ENCODE measurements at regions not wholly inside any gene's neighbourhood (a gene's known extent, or its start where the extent isn't known, plus 50 kb on each side); places are given as distances from the start of the nearest gene placed in this dataset.
"Not testable (repeated sequence)": the region's sequence is repeated elsewhere in the genome, so short reads cannot be mapped to it uniquely, and the experiment has no call there.

DNA sequence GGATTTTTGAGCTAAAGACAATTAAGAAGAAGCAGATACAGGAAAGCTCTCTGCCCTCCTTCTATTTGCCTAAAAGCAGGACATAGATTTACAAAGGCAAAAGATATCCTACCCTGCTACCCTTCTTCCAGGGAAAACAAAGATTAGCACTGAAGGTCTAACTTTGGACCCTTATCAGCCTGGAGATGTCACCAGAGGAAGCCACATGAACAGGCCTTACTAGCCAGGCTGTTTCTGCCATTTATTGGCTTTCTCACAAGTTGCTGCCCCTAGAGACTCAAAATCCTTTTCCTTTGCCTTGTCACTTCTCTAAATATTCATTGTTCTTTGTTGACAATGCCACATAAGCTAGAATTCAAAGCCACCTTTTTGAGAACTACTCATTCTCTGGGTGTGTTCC is 147.3 kb downstream of the B3GNT2 start:
- no peak for DNase-seq (ENCODE audit: missing footprints)
- intact Hi-C loops (cut with DNase I): loop anchor here (5.0 kb wide), 1 partner anchor 146 kb away; the partner anchor contains the start of gene B3GNT2
- ATAC-seq: no peak

DNA sequence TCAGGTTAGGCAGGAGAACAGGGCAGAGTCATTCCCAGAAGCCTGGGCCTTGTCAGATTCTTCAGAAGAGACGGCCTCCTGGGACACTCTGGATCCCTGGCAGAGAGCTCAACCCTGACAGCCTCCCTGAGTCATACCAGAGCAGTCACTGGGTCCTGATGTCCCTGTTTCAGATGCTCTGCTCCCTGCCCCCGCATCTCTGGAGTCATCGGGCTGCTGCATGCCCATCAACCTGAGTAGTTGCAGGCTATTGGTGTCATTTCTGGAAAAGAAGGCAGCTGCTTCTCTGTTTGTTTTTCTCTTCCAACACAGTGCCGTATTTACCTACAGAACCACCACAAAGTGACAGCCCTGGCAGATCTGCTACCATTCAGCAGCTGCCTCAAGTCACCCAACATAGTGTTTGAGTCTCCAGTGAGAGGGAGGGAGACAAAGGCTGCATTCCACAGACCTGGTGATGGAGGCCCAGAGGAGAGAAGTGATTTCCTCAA is 145.1 kb downstream of the B3GNT2 start:
- intact Hi-C loops (cut with DNase I): loop anchor here (5.0 kb wide), 1 partner anchor 144 kb away; the partner anchor contains the start of gene B3GNT2
- ATAC-seq (peak; percentile 86), DNase-seq (ENCODE audit: missing footprints) (no peak)

DNA sequence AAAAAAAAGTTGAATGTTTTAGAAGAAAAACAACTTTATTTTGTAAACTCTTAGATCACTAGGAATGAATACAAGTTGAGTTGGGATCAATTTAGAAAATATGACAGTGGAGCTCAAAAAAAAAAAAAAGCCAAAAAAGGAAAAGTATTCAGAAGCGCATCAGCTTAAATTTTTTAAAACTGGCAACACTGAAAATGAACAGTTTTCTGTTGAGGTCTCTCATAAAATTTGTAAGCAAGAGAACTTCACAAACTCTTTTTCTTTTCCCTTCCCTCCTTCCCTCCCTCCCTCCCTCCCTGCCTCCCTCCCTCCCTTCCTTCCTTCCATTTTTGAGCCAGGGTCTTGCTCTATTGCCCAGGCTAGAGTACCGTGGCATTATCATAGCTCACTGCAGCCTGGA is 143.9 kb downstream of the B3GNT2 start:
- ATAC-seq: no peak
- intact Hi-C loops (cut with DNase I): loop anchor here (5.0 kb wide), 1 partner anchor 143 kb away; the partner anchor contains the start of gene B3GNT2

DNA sequence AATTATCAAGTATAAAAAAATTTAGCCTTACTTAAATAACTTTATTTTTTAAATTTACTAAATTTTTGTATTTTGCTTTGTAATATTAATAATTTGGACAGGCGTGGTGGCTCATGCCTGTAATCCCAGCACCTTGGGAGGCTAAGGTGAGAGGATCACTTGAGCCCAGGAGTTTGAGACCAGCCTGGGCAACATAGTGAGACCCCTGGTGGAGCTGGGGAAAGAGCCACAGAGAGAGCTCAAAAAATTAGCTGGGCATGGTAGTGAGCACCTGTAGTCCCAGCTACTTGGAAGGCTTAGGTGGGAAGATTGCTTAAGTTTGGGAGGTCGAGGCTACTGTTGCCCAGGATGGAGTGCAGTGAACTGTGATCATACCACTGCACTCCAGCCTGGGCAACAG is 143.5 kb downstream of the B3GNT2 start:
- no peak for ATAC-seq

More for the DNA sequence above, 143.9 kb downstream of the B3GNT2 start:
- DNase-seq (ENCODE audit: missing footprints): no peak

DNA sequence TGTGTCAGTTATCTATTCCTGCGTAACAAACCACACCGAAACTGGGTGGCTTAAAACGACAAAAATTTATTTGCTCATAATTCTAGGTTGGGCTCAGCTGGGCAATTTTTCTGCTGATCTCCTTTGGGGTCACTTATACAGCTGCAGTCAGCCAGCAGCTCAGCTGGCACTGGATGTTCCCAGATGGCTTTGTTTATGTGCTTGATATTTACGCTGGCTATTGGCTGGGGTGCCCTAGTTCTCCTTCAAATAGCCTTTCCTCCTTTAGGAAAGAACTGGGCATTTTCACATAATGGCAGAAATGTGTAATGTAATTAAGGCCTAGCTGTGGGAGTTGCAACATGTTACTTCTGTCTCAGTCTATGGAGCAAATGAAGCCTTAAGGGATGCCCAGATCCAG is 142.2 kb downstream of the B3GNT2 start:
- no peak for DNase-seq (ENCODE audit: missing footprints)
- intact Hi-C loops (cut with DNase I): no loop called here

More for the DNA sequence above, 143.5 kb downstream of the B3GNT2 start:
- intact Hi-C loops (cut with DNase I): no loop called here
- DNase-seq (ENCODE audit: missing footprints): no peak

DNA sequence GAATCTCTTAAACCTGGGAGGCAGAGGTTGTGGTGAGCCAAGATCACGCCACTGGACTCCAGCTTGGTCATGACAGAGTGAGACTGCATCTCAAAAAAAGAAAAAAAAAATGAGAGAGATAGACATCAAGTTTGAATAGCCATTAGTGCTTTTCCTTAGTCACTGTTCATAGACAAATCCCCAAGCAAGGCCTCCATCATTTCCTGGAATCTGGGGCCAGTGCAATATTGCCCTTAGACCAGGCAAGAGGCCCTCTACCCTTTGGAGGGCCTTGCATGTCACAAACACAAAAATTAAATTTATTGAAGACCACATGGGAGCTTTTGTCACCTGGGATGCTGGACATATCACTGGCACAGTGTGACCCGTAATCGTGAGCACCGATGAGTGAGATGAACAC is 141.5 kb downstream of the B3GNT2 start:
- DNase-seq (ENCODE audit: missing footprints) (no peak), ATAC-seq (no peak)
- intact Hi-C loops (cut with DNase I): no loop called here

More for the DNA sequence above, 142.2 kb downstream of the B3GNT2 start:
- ATAC-seq: no peak

DNA sequence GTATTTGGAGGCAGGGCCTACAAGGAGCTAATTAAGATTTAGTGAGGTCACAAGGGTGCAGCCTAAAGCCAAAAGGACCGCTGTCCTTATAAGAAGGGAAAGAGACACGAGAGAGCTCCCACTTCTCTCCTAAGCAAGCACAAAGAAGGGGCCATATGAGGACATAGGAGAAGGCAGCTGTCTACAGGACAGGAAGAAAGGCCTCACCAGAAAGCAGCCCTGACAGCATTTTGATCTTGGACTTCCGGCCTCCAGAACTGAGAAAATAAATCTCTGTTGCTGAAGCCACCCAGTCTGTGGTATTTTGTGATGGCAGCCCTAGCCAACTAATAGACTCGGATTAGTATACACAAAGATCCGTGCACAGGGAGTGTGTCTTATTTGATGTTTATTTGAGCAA is 139.7 kb downstream of the B3GNT2 start:
- no peak for ATAC-seq
- intact Hi-C loops (cut with DNase I): no loop called here
- DNase-seq (ENCODE audit: missing footprints): no peak

DNA sequence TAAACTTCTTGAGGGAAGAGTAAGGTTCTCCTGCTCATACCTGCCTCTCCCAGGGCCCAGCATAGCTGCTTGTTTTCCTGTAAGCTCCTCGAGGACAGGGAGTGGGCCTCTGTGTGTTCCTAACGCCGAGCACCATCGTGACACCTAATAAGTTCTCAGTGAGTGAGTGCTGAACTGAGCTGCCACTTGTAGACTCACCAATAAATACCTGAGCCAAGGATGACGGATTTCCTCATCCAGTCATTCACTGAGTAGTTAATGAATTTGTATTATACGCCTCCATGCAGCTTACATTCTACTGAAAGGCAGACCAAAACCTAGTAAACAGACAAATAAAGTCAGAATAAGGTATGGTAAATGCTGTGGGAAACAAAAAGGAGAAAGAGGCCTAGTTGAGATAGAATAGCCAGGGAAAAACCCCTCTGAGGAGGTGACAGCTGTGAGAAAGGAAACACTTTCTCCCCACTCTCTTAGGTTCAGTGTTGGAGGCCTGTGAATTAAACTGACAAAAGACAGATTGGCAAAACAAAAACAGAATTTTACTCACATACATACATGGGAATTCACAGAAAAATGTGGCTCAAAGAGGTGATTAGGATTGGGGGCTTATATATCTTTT is 138.6 kb downstream of the B3GNT2 start:
- no peak for DNase-seq (ENCODE audit: missing footprints)
- intact Hi-C loops (cut with DNase I): no loop called here
- no peak for ATAC-seq

DNA sequence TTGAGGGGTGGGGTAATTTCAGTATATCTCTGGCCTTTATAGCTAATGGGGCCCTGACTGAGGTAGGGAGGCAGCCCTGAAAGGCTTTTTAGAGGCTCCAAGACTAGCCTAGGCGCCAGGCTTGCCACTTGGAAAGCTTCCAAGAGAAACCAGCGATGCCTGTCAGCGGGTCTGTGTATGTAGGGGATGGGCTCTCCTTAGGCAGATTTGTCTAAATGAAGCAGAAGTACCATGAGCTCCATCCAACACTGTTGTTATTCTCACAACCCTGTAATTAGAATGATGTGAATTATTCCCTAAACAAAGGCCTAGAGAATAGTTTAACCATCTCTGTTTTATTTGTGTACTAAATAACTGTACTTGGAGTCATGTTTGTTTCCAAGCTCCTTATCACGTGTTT is 138.1 kb downstream of the B3GNT2 start:
- intact Hi-C loops (cut with DNase I): no loop called here
- DNase-seq (ENCODE audit: missing footprints): no peak
- ATAC-seq: no peak

DNA sequence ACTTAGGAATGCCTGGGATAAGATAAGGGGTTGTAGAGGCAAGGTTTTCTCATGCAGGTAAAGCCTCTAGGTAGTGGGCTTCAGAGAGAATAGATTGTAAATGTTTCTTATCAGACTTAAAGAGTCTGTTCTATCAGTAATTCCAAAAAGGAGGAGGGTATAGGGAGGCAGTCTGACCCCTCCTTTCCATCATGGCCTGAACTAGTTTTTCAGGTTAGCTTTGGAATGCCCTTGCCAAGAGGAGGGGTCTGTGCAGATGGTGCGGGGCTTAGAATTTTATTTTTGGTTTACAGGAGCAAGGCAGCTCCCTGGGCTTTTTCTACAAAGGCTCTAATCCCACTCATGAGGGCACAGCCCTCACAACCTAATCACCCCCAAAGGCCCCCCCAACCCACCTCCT is 135.0 kb downstream of the B3GNT2 start:
- ATAC-seq: no peak
- no peak for DNase-seq (ENCODE audit: missing footprints)
- intact Hi-C loops (cut with DNase I): no loop called here

DNA sequence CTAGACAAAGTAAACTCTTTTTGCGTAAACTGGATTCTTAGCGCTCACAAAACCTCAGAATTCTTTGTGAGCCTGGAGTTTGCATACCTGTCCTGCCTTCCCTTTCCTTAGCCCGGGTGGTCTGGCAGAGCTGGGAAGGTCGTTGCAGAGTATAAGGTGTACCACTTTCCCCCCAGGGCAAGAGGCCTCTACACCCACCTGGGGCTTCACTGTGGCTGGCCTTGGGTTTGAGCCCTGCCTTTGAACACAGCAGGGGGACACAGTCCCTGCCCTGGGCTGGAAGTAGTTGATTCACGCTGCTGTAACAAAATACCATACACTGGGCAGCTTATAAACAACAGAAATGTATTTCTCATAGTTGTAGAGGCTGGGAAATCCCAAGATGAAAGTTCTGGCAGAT is 133.9 kb downstream of the B3GNT2 start:
- no peak for ATAC-seq
- DNase-seq (ENCODE audit: missing footprints): no peak
- intact Hi-C loops (cut with DNase I): no loop called here

DNA sequence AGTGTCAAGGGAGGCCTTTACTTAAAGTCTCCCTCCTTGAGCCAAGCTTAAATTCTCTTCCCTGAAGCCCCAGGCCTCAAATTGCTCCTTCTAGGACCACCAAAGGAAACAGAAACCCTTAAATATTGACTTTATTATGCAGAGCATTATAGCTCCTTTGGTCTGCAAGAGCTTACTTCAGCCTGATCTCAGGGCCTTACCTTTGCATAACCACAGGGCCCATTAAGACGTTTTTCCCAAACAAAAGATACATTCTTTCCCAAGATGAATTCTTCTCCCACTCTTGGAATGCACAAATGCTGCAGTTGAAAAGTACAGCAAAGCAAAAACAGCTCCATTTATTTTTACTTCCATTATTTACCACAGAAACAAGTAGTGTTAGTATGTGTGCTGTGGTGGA is 130.8 kb downstream of the B3GNT2 start:
- DNase-seq (ENCODE audit: missing footprints): no peak
- no peak for ATAC-seq
- intact Hi-C loops (cut with DNase I): no loop called here

DNA sequence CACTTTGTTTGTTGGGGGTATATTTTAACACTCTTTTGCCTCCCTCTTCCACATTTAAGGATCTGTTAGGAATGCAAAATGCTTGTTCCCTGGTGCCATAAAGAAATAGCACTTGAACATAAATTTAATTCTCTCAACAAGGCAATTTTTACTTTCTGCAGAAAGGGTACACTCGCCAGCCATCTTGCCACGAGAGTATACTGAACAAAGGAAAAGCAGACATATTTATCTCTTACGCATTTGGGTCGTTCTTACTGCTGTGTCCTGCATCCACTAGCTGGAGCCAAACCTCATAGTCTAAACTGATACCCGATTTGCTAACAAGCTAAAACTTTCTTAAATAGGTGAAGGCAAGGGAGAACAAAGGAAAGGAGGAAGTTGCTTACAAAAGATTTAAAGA is 129.5 kb downstream of the B3GNT2 start:
- ATAC-seq (no peak), DNase-seq (ENCODE audit: missing footprints) (no peak)
- intact Hi-C loops (cut with DNase I): no loop called here

DNA sequence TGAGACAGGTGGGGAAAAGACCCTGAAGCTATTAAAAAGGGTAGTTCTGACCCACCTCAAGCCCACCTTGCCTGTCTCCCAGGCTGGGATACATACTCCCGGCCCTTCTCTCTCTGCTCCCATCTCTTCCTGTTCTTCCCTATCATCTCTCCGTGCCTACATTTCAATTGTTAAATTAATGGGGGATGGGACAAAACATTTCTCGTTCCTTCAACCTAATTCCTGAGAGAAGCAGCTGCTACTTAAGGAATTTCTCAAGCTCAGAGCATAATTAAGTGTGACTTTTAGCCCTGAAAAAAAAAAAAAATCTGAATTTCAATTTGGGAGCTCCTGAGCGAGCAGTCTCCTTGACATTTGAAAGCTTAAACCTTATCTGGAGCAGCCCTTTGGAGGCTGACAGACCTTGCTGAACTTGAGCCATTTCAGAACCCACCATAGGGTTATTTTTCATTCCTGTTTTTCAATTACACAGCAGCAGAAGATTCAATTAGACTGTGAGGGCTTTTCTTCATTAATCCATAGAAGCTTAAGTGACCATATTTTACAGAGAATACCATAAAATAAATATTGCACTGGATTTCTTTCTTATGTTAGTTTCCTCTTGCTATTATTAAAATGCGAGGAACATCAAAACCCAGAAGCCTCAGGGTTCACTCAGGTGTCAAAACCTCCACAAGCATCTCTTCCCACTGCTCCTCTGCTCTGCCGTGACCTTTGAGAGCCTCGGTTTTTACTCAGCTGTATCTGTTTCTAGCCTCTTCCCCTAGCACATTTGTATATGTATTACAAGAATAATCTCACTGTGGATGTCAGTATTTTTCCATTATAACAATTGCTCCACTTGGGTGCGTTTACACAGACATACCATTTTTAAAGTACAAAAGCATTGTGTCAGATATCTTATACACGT is 125.7 kb downstream of the B3GNT2 start:
- intact Hi-C loops (cut with DNase I): no loop called here
- DNase-seq (ENCODE audit: missing footprints): no peak
- ATAC-seq: no peak

DNA sequence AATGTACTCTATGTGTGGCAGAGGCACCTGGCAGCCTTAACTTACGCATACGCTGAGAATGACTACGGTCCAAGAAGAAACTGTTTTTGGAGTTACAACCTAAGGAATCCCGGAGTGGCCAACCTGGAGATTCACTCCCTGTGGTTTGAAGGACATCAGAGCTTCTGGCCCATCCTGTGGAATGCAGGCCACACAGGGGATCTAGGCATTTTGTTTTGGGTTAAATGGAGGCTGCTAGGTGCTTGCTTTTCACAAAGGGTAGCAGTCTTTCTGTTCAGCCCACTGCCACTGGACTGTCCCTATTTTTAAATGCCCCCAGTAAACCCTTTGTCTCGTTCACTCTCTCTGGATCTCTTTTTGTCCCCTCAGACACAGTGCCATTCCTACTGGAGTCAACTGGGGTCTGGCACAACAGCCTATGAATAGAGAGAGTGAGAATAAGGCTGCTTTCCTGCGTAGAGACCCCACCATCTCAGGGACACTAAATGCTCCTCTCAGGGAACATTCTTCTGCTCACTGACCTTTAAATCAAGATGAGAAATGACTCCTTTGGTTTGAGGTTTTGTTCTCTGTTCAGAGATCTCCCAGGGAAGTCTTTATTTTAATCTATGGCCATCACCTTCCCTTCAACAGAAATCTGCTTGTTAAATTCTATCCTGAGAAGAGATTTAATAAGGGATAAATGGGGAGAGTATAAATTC is 124.9 kb downstream of the B3GNT2 start:
- ATAC-seq (no peak), DNase-seq (ENCODE audit: missing footprints) (no peak)
- intact Hi-C loops (cut with DNase I): no loop called here

DNA sequence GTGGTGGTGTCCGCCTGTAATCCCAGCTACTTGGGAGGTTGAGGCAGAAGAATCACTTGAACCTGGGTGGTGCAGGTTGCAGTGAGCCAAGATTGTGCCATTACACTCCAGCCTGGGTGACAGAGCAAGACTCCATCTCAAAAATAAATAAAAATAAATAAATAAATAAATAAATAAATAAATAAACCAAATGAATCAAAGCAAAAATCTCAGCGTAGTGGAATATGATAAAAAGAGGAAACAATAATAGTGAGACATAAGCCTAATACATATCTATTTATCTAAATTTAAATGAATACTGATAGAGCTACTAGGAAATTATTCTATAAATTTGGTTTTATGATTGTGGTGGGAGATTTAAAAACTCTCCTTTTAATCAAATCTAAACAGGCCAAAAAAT is 124.2 kb downstream of the B3GNT2 start:
- ATAC-seq; intact Hi-C loops (cut with DNase I); DNase-seq (ENCODE audit: missing footprints): not testable (repeated sequence)

DNA sequence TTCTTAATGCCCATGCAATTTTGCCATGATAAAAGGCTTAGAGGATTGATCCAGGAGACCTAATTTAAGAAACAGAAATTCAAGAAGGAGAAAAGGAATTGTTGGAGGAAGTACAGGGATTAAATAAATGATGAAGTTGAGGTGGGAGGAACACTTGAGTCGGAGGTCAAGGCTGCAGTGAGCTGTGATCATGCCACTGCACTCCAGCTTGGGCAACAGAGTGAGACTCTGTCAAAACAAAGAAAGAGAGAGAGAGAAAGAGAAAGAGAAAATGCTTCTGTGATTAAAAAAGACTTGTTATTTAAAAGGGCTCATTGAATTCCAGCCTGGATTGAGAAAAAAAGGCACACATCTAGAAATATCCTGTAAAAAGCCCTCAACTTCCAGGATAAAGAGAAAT is 123.2 kb downstream of the B3GNT2 start:
- no peak for ATAC-seq
- intact Hi-C loops (cut with DNase I): no loop called here
- no peak for DNase-seq (ENCODE audit: missing footprints)

DNA sequence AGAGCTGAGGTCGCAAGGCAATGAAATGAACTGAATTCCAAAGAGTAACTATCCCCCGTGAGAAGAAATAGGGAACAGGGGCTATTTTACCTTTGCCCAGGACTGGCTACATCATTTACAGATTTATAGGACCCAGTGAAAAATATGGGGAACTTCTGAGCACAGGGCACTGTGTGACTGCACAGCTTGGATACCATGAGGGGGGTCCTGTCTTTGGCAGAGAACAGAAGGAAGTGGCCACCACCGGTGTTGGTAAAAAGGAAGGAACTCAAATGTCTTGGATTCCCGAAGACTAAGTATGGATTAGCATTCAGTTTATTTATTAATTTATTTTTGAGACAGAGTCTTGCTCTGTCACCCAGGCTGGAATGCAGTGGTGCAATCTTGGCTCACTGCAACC is 119.6 kb downstream of the B3GNT2 start:
- ATAC-seq: no peak
- intact Hi-C loops (cut with DNase I): no loop called here
- DNase-seq (ENCODE audit: missing footprints): no peak

DNA sequence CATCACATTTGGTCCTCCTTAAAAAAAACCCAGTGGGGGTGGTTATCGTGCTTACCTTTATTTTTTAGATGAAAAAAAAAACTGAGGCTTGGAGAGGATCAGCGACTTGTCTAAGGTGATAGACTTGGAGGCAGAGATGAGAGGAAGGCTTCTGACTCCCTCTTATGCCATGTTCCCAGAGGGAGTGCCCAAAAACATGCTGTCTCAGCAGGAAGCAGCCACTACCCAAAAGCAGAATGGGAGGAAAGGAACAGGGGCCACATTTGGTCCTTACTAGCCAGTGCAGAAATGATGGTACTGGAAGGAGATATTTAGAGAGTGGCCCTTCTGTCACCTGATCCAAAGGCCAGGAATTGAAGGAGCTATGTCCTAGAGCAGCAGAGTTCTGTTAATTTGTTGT is 118.4 kb downstream of the B3GNT2 start:
- intact Hi-C loops (cut with DNase I): no loop called here
- DNase-seq (ENCODE audit: missing footprints) (no peak), ATAC-seq (no peak)

All from Right ventricle myocardium inferior (tissue), 1 donor.